Calu3 (cell line): ENCODE measurements at regions not wholly inside any gene's neighbourhood (a gene's known extent, or its start where the extent isn't known, plus 50 kb on each side); places are given as distances from the start of the nearest gene placed in this dataset.

Experiments used
- BruUV-seq: library from RNA; stranded (reverse); fragments of 400-500 nt; replicated peaks from 2 replicates; lab custom pipeline; 2021; lab: Mats Ljungman, UMichigan
- CTCF ChIA-PET: fragments of 300-600 bp; sonication (Branson Sonifier 250); formaldehyde crosslinking; loops from one replicate; lab custom pipeline; 2022; ENCODE audit warnings: antibody characterized with exemption; lab: Charles Lee
- DNase-seq: peaks from one replicate; pipeline ENCODE4 v3.0.0; 2022
- H3K27ac Mint-ChIP-seq: one replicate; pipeline ENCODE4 v1.8.0; 2022; ENCODE audit warnings: mixed read lengths; ENCODE audit not compliant: unreplicated experiment
- H3K27me3 Mint-ChIP-seq: one replicate; pipeline ENCODE4 v1.8.0; 2022; ENCODE audit warnings: mixed read lengths; ENCODE audit not compliant: unreplicated experiment
- H3K36me3 Mint-ChIP-seq: one replicate; pipeline ENCODE4 v1.8.0; 2022; ENCODE audit warnings: mild to moderate bottlenecking, moderate library complexity, mixed read lengths; ENCODE audit not compliant: insufficient read depth, unreplicated experiment
- H3K4me1 Mint-ChIP-seq: one replicate; pipeline ENCODE4 v1.8.0; 2022; ENCODE audit warnings: mild to moderate bottlenecking, low read depth, mixed read lengths; ENCODE audit not compliant: unreplicated experiment
- H3K4me3 Mint-ChIP-seq: one replicate; pipeline ENCODE4 v1.8.0; 2022; ENCODE audit warnings: mild to moderate bottlenecking, low read depth, moderate library complexity, mixed read lengths; ENCODE audit not compliant: unreplicated experiment
- H3K9me3 Mint-ChIP-seq: one replicate; pipeline ENCODE4 v1.8.0; 2022; ENCODE audit warnings: low read depth, mixed read lengths; ENCODE audit not compliant: unreplicated experiment
- CTCF ChIP-seq: fragments of 200-600 bp; IDR thresholded peaks from one replicate; pipeline ENCODE4 v1.8.0; 2022; ENCODE audit warnings: antibody characterized with exemption; ENCODE audit not compliant: unreplicated experiment
- intact Hi-C: fragments of 100-400 bp; cut with micrococcal nuclease; formaldehyde crosslinking; loops from one replicate; pipeline ENCODE4 v1.10.0; 2022; ENCODE audit not compliant: unreplicated experiment

GRCh38 chr11:120041625-120042024 lies 96.3 kb downstream of the TRIM29 start:
- Mint-ChIP-seq H3K4me3 (no peak overlapping the region), H3K27ac (no peak overlapping the region), H3K9me3 (no peaks in the 10 kb centered on the region), H3K36me3 (no peaks in the 10 kb centered on the region), H3K4me1 (no peaks in the 10 kb centered on the region), H3K27me3 (peaks cover 99% of the 10 kb centered on the region)
- no peak for TF ChIP-seq CTCF
- no TSS peak for BruUV-seq
- CTCF ChIA-PET, result no interaction called here
- intact Hi-C loops, result no loop called here
- no peak for DNase-seq

- intact Hi-C loops, result no loop called here
- no TSS peak for BruUV-seq
- Mint-ChIP-seq H3K4me3 (no peak overlapping the region), H3K9me3 (no peaks in the 10 kb centered on the region), H3K4me1 (no peaks in the 10 kb centered on the region), H3K27ac (no peak overlapping the region), H3K27me3 (peaks cover 99% of the 10 kb centered on the region), H3K36me3 (no peaks in the 10 kb centered on the region)
- CTCF ChIA-PET, result no interaction called here
- no peak for TF ChIP-seq CTCF
- no peak for DNase-seq
Measured at GRCh38 chr11:120040151-120040840, 97.6 kb downstream of the TRIM29 start.

GRCh38 chr11:120039039-120039438 lies 98.9 kb downstream of the TRIM29 start:
- no TSS peak for BruUV-seq
- Mint-ChIP-seq H3K4me1 (no peaks in the 10 kb centered on the region), H3K9me3 (no peaks in the 10 kb centered on the region), H3K4me3 (no peak overlapping the region), H3K36me3 (no peaks in the 10 kb centered on the region), H3K27ac (no peak overlapping the region), H3K27me3 (peaks cover 99% of the 10 kb centered on the region)
- CTCF ChIA-PET, result no interaction called here
- no peak for DNase-seq
- intact Hi-C loops, result no loop called here
- TF ChIP-seq CTCF, result no peak

- no TSS peak for BruUV-seq
- no peaks in the 10 kb centered on the region for H3K36me3 Mint-ChIP-seq
- H3K9me3 Mint-ChIP-seq, result no peaks in the 10 kb centered on the region
- H3K27ac Mint-ChIP-seq, result no peak overlapping the region
- H3K27me3 Mint-ChIP-seq, result peaks cover 98% of the 10 kb centered on the region
- H3K4me1 Mint-ChIP-seq, result no peaks in the 10 kb centered on the region
- no peak for TF ChIP-seq CTCF
- DNase-seq, result no peak
- CTCF ChIA-PET, result interaction anchor here (0.6 to 0.7 kb wide), 2 partner anchors 22 to 23 kb away, joined by 3 to 4 read pairs; no protein-coding TSS in a partner anchor
- no peak overlapping the region for H3K4me3 Mint-ChIP-seq
- intact Hi-C loops, result no loop called here
Measured at GRCh38 chr11:120037111-120037510, 100.8 kb downstream of the TRIM29 start.
